GM10266 (cell line): ENCODE measurements at regions not wholly inside any gene's neighbourhood (a gene's known extent, or its start where the extent isn't known, plus 50 kb on each side); places are given as distances from the start of the nearest gene placed in this dataset.

Source experiments
- DNase-seq: peaks from one replicate; pipeline ENCODE4 v3.0.0; 2012; ENCODE audit errors: extremely low spot score
- TF ChIP-seq, protein P1 (sequence below): IDR thresholded peaks from 2 replicates; pipeline ENCODE4 v1.5.1; 2012; ENCODE audit warnings: mild to moderate bottlenecking, low read depth; ENCODE audit not compliant: control insufficient read depth, insufficient read depth; ENCODE audit errors: missing control alignments

- TF ChIP-seq, protein P1, sequence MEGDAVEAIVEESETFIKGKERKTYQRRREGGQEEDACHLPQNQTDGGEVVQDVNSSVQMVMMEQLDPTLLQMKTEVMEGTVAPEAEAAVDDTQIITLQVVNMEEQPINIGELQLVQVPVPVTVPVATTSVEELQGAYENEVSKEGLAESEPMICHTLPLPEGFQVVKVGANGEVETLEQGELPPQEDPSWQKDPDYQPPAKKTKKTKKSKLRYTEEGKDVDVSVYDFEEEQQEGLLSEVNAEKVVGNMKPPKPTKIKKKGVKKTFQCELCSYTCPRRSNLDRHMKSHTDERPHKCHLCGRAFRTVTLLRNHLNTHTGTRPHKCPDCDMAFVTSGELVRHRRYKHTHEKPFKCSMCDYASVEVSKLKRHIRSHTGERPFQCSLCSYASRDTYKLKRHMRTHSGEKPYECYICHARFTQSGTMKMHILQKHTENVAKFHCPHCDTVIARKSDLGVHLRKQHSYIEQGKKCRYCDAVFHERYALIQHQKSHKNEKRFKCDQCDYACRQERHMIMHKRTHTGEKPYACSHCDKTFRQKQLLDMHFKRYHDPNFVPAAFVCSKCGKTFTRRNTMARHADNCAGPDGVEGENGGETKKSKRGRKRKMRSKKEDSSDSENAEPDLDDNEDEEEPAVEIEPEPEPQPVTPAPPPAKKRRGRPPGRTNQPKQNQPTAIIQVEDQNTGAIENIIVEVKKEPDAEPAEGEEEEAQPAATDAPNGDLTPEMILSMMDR: no peak
- no peak for DNase-seq
Observed at GRCh38 chr10:2119316-2119715, 382.0 kb upstream of the ADARB2 start.

DNA sequence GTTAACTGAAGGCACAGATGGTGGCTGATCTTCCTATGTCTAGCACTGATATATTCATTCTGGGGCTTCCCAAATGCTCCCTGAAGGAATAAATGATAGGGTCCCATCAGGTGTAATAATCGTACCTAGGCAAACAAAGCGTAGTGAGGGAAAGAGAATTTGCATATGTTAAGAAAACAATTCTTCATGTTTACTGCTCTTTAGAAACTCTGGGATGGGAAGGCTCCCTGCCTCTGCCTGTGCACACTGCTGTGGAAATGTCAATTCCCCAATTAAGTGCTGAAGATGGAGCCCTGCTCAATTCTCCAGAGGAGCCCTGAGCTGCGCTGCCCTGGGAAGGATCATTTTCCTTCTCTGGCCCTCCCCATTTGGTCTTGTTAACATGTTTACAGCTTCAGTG, 380.9 kb upstream of the ADARB2 start:
- TF ChIP-seq, protein P1: no peak
- no peak for DNase-seq

DNA sequence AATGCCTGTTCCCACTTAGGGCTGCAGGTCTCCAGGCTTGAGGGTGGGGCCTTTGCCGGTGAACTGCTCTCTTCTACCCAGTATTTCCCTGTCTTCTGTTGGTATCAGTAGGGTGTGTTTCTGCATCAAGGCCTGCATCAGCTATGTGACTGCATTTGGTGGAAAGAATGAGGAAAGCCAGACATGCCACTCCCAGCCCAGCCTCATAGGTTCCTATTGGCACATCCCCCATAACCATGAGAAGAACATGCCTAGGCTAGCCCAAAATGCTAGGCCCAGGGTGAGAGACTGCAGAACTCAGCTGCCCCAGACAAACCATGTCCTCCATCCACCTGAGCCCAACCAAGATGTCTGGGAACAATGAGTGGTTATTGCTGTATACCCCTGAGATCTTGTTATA, 380.3 kb upstream of the ADARB2 start:
- TF ChIP-seq, protein P1: no peak
- DNase-seq: no peak

DNA sequence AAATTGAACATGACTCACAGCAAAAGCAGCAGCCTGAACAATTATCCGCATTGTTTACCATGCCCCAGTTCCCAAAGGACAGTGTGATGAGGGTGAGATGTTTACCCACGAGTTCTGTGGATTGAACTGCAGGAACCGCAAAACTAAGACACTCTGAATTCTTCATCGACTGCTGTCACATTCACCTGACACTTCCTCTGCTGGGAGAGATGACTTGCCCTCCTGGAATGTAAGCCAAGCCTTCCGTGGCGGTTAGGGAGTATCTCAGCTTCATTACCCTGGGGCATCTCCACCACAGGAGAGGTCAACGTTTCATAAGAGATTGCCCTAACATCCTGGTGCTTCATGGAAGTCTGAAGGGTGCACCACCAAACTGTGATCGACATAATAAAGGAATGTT, 374.6 kb upstream of the ADARB2 start:
- DNase-seq: no peak
- TF ChIP-seq, protein P1: no peak

GRCh38 chr10:2108496-2108895, 371.2 kb upstream of the ADARB2 start:
- no peak for DNase-seq
- TF ChIP-seq, protein P1: no peak

- DNase-seq: no peak
- TF ChIP-seq, protein P1: no peak
Observed at GRCh38 chr10:2106641-2107040, 369.3 kb upstream of the ADARB2 start.

DNA sequence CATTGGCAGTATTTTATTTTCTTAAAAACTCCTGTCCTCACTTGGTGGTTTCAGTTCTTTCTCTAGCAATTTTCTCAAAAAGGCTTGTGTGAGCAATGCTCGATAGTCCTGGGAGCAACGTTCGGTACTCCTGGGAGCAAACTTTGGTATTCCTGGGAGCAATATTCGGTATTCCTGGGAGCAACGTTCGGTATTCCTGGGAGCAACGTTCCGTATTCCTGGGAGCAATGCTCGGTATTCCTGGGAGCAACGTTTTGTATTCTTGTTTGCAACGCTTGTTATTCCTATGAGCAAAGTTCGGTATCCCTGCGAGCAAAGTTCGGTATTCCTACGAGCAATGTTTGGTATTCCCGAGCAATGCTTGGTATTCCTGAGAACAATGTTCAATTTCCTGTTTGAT, 362.0 kb upstream of the ADARB2 start:
- no peak for DNase-seq

More for the DNA sequence above, 362.0 kb upstream of the ADARB2 start:
- TF ChIP-seq, protein P1: no peak
